ENCODE measurements at regions not wholly inside any gene's neighbourhood (a gene's known extent, or its start where the extent isn't known, plus 50 kb on each side); places are given as distances from the start of the nearest gene placed in this dataset.

- no peaks in the 10 kb centered on the region for H3K36me3 Mint-ChIP-seq
- no peak overlapping the region for H2AFZ ChIP-seq (replicated peaks)
- no peaks in the 10 kb centered on the region for H3K79me2 ChIP-seq (ENCODE audit: low read depth)
- H3K27me3 Mint-ChIP-seq (ENCODE audit: insufficient read depth, low read depth): no peaks in the 10 kb centered on the region
- no peaks in the 10 kb centered on the region for H4K20me1 ChIP-seq (ENCODE audit: low read depth)
- peaks cover 5% of the 10 kb centered on the region for H3K36me3 ChIP-seq
- TF ChIP-seq EZH2 (IDR thresholded peaks at IDR 0.05) (no peak), EZH2phosphoT487 (IDR thresholded peaks at IDR 0.05) (no peak), CTCF (IDR thresholded peaks at IDR 0.05) (no peak)
- no peaks in the 10 kb centered on the region for H3F3A ChIP-seq (ENCODE audit: low read depth)
- H3K4me1 Mint-ChIP-seq: no peaks in the 10 kb centered on the region
- H3K4me2 ChIP-seq: no peak overlapping the region
- no peak overlapping the region for H3K9ac ChIP-seq
- H3K4me3 Mint-ChIP-seq: no peak overlapping the region
- H3K27ac ChIP-seq: no peak overlapping the region
- peaks cover 18% of the 10 kb centered on the region for H3K9me3 Mint-ChIP-seq
- no peaks in the 10 kb centered on the region for H3K4me1 ChIP-seq
- H3K27me3 ChIP-seq: no peaks in the 10 kb centered on the region
- no peak overlapping the region for H3K27ac Mint-ChIP-seq
- H3K9me3 ChIP-seq (ENCODE audit: low read depth): peaks cover 4% of the 10 kb centered on the region
- no peak overlapping the region for H3K4me3 ChIP-seq
- DNase-seq (ENCODE audit: low spot score): no peak
These were observed 472.4 kb downstream of the ZNF674 start for GRCh38 chrX:46072791-46073190.

GRCh38 chrX:46072372-46072771 is 472.8 kb downstream of the ZNF674 start:
- H3K4me3 Mint-ChIP-seq: no peak overlapping the region
- no peaks in the 10 kb centered on the region for H3K27me3 ChIP-seq
- H3K27ac ChIP-seq: no peak overlapping the region
- no peaks in the 10 kb centered on the region for H4K20me1 ChIP-seq (ENCODE audit: low read depth)
- no peaks in the 10 kb centered on the region for H3K4me1 Mint-ChIP-seq
- TF ChIP-seq EZH2 (IDR thresholded peaks at IDR 0.05) (no peak), EZH2phosphoT487 (IDR thresholded peaks at IDR 0.05) (no peak), CTCF (IDR thresholded peaks at IDR 0.05) (no peak)
- H3K36me3 Mint-ChIP-seq: no peaks in the 10 kb centered on the region
- H2AFZ ChIP-seq (replicated peaks): no peak overlapping the region
- H3K9me3 Mint-ChIP-seq: peaks cover 17% of the 10 kb centered on the region
- peaks cover 5% of the 10 kb centered on the region for H3K36me3 ChIP-seq
- H3K9me3 ChIP-seq (ENCODE audit: low read depth): peaks cover 4% of the 10 kb centered on the region
- H3K4me2 ChIP-seq: no peak overlapping the region
- DNase-seq (ENCODE audit: low spot score): no peak
- no peaks in the 10 kb centered on the region for H3F3A ChIP-seq (ENCODE audit: low read depth)
- H3K79me2 ChIP-seq (ENCODE audit: low read depth): no peaks in the 10 kb centered on the region
- no peak overlapping the region for H3K27ac Mint-ChIP-seq
- H3K9ac ChIP-seq: no peak overlapping the region
- no peaks in the 10 kb centered on the region for H3K27me3 Mint-ChIP-seq (ENCODE audit: insufficient read depth, low read depth)
- H3K4me1 ChIP-seq: no peaks in the 10 kb centered on the region
- no peak overlapping the region for H3K4me3 ChIP-seq

- no peak overlapping the region for H3K4me2 ChIP-seq
- no peaks in the 10 kb centered on the region for H3K79me2 ChIP-seq (ENCODE audit: low read depth)
- no peaks in the 10 kb centered on the region for H3K27me3 ChIP-seq
- peaks cover 5% of the 10 kb centered on the region for H3K36me3 ChIP-seq
- TF ChIP-seq EZH2 (IDR thresholded peaks at IDR 0.05) (no peak), CTCF (IDR thresholded peaks at IDR 0.05) (no peak), EZH2phosphoT487 (IDR thresholded peaks at IDR 0.05) (no peak)
- no peaks in the 10 kb centered on the region for H4K20me1 ChIP-seq (ENCODE audit: low read depth)
- no peaks in the 10 kb centered on the region for H3K4me1 ChIP-seq
- H2AFZ ChIP-seq (replicated peaks): no peak overlapping the region
- DNase-seq (ENCODE audit: low spot score): no peak
- no peak overlapping the region for H3K27ac ChIP-seq
- peaks cover 9% of the 10 kb centered on the region for H3K9me3 Mint-ChIP-seq
- no peak overlapping the region for H3K9ac ChIP-seq
- no peaks in the 10 kb centered on the region for H3K27me3 Mint-ChIP-seq (ENCODE audit: insufficient read depth, low read depth)
- H3K4me3 Mint-ChIP-seq: no peak overlapping the region
- no peak overlapping the region for H3K4me3 ChIP-seq
- peaks cover 4% of the 10 kb centered on the region for H3K9me3 ChIP-seq (ENCODE audit: low read depth)
- H3K27ac Mint-ChIP-seq: no peak overlapping the region
- H3F3A ChIP-seq (ENCODE audit: low read depth): no peaks in the 10 kb centered on the region
- no peaks in the 10 kb centered on the region for H3K4me1 Mint-ChIP-seq
- no peaks in the 10 kb centered on the region for H3K36me3 Mint-ChIP-seq
These were observed 474.8 kb downstream of the ZNF674 start for GRCh38 chrX:46070421-46070820.

All from neural progenitor cell (in vitro differentiated cells).